Gastrocnemius medialis (tissue), 4 donors: ENCODE measurements at regions not wholly inside any gene's neighbourhood (a gene's known extent, or its start where the extent isn't known, plus 50 kb on each side); places are given as distances from the start of the nearest gene placed in this dataset.

ENCODE experiments used
- ATAC-seq, 2 donors: fragments of 150-250 bp; one replicate each; pipeline ENCODE4 v1.9.1; 2016
- DNase-seq, 2 donors: peaks; one replicate each; pipeline ENCODE4 v3.0.0-alpha.2; 2019
- H3K27ac ChIP-seq, 4 donors: fragments of 200-600 bp; sonication (generic); 1 replicate in 1 of 4; 2 replicates in 3 of 4; pipeline ENCODE4 v1.5.1; 2016 to 2018; ENCODE audit warnings: mild to moderate bottlenecking in 2 of 4, moderate library complexity in 1 of 4
- H3K27me3 ChIP-seq, 3 donors: fragments of 200-600 bp; sonication (generic) in 2 of 3; 1 replicate in 1 of 3; 2 replicates in 2 of 3; pipeline versions ENCODE4 v1.5.1 to v1.6.0; 2016 to 2019; ENCODE audit warnings: mild to moderate bottlenecking in 1 of 3, moderate library complexity in 1 of 3
- H3K36me3 ChIP-seq, 2 donors: fragments of 200-600 bp; sonication (generic) in 1 of 2; one replicate each; pipeline ENCODE4 v1.5.1; 2017 to 2018
- H3K4me1 ChIP-seq, 2 donors: fragments of 200-600 bp; sonication (generic) in 1 of 2; one replicate each; pipeline ENCODE4 v1.5.1; 2016 to 2017; ENCODE audit warnings: mild to moderate bottlenecking in 2 of 2
- H3K4me3 ChIP-seq, 4 donors: fragments of 200-600 bp; sonication (generic) in 3 of 4; 1 replicate in 1 of 4; 2 replicates in 3 of 4; pipeline ENCODE4 v1.5.1; 2016 to 2019; ENCODE audit warnings: mild to moderate bottlenecking in 2 of 4
- H3K9me3 ChIP-seq, 3 donors: fragments of 200-600 bp; sonication (generic) in 2 of 3; 1 replicate in 1 of 3; 2 replicates in 2 of 3; pipeline ENCODE4 v1.5.1; 2016 to 2019
- CTCF ChIP-seq, 5 experiments: fragments of 450-650 bp in 3 of 5; fragments of 200-600 bp in 2 of 5; sonication (generic) in 2 of 5; IDR thresholded peaks in 4 of 5; conservative IDR thresholded peaks in 1 of 5; 1 replicate in 4 of 5; 2 replicates in 1 of 5; pipeline ENCODE4 v1.5.1; 2016 to 2019; ENCODE audit warnings: antibody characterized with exemption in 5 of 5, mild to moderate bottlenecking in 3 of 5, moderate library complexity in 3 of 5
- POLR2A ChIP-seq, 2 donors: fragments of 450-650 bp; IDR thresholded peaks; one replicate each; pipeline ENCODE4 v1.6.1; 2017; ENCODE audit warnings: antibody characterized with exemption in 2 of 2, mild to moderate bottlenecking in 2 of 2, moderate library complexity in 2 of 2
- in situ Hi-C, 4 donors: fragments of 200-750 bp; cut with MboI; loops; one replicate each; pipeline versions ENCODE4 v1.15.0 to v1.8.0; 2017; ENCODE audit warnings: low sequenced_read_pairs in 4 of 4
- intact Hi-C: fragments of 100-400 bp; cut with DNase I; formaldehyde crosslinking; loops from one replicate; pipeline ENCODE4 v1.15.1; 2023; ENCODE audit warnings: low total_unique reads

- Histone ChIP-seq H3K27me3 (no peaks in the 10 kb centered on the region), H3K36me3 (no peaks in the 10 kb centered on the region), H3K9me3 (no peaks in the 10 kb centered on the region), H3K27ac (no peak overlapping the region), H3K4me1 (no peaks in the 10 kb centered on the region), H3K4me3 (no peak overlapping the region)
- DNase-seq (no peak), ATAC-seq (no peak)
- in situ Hi-C loops: no loop called here
- intact Hi-C loops: no loop called here
- no peak for TF ChIP-seq CTCF (IDR thresholded peaks at IDR 0.05 in 4 of 5, conservative IDR thresholded peaks at IDR 0.05 in 1 of 5)
- no peak for TF ChIP-seq POLR2A (IDR thresholded peaks at IDR 0.05)
Measured at GRCh38 chr11:127182586-127183203, 182.1 kb upstream of the KIRREL3 start.

- Histone ChIP-seq H3K9me3 (no peaks in the 10 kb centered on the region), H3K36me3 (no peaks in the 10 kb centered on the region), H3K27ac (no peak overlapping the region), H3K4me3 (no peak overlapping the region), H3K27me3 (no peaks in the 10 kb centered on the region), H3K4me1 (no peaks in the 10 kb centered on the region)
- no peak for TF ChIP-seq POLR2A (IDR thresholded peaks at IDR 0.05)
- TF ChIP-seq CTCF (IDR thresholded peaks at IDR 0.05 in 4 of 5, conservative IDR thresholded peaks at IDR 0.05 in 1 of 5): no peak
- intact Hi-C loops (no loop called here), in situ Hi-C loops (no loop called here)
- no peak for ATAC-seq
- no peak for DNase-seq
Measured at GRCh38 chr11:127157225-127157624, 156.7 kb upstream of the KIRREL3 start.

- TF ChIP-seq POLR2A (IDR thresholded peaks at IDR 0.05) (no peak), CTCF (IDR thresholded peaks at IDR 0.05 in 4 of 5, conservative IDR thresholded peaks at IDR 0.05 in 1 of 5) (no peak)
Measured at GRCh38 chr11:127149410-127149809, 148.8 kb upstream of the KIRREL3 start.

GRCh38 chr11:127143251-127143650 lies 142.7 kb upstream of the KIRREL3 start:
- H3K4me1 ChIP-seq: no peaks in the 10 kb centered on the region
- in situ Hi-C loops: no loop called here
- H3K36me3 ChIP-seq: no peaks in the 10 kb centered on the region
- DNase-seq: no peak
- H3K27ac ChIP-seq: no peak overlapping the region
- intact Hi-C loops: no loop called here
- no peak for ATAC-seq
- H3K4me3 ChIP-seq: no peak overlapping the region
- H3K9me3 ChIP-seq: no peaks in the 10 kb centered on the region
- TF ChIP-seq POLR2A (IDR thresholded peaks at IDR 0.05) (no peak), CTCF (IDR thresholded peaks at IDR 0.05 in 4 of 5, conservative IDR thresholded peaks at IDR 0.05 in 1 of 5) (no peak)
- H3K27me3 ChIP-seq: no peaks in the 10 kb centered on the region

More at GRCh38 chr11:127149410-127149809, 148.8 kb upstream of the KIRREL3 start:
- ATAC-seq (no peak), DNase-seq (no peak)
- H3K27me3 ChIP-seq: no peaks in the 10 kb centered on the region
- H3K4me3 ChIP-seq: no peak overlapping the region
- no peaks in the 10 kb centered on the region for H3K36me3 ChIP-seq
- no peaks in the 10 kb centered on the region for H3K4me1 ChIP-seq
- in situ Hi-C loops (no loop called here), intact Hi-C loops (no loop called here)
- H3K9me3 ChIP-seq: no peaks in the 10 kb centered on the region
- no peak overlapping the region for H3K27ac ChIP-seq

GRCh38 chr11:127138613-127139012 lies 138.0 kb upstream of the KIRREL3 start:
- intact Hi-C loops: no loop called here
- TF ChIP-seq POLR2A (IDR thresholded peaks at IDR 0.05) (no peak), CTCF (IDR thresholded peaks at IDR 0.05 in 4 of 5, conservative IDR thresholded peaks at IDR 0.05 in 1 of 5) (no peak)

More at GRCh38 chr11:127138613-127139012, 138.0 kb upstream of the KIRREL3 start:
- no peaks in the 10 kb centered on the region for H3K27me3 ChIP-seq
- in situ Hi-C loops: no loop called here
- ATAC-seq: no peak
- H3K27ac ChIP-seq: no peak overlapping the region
- no peaks in the 10 kb centered on the region for H3K36me3 ChIP-seq
- no peak overlapping the region for H3K4me3 ChIP-seq
- DNase-seq: no peak
- H3K9me3 ChIP-seq: no peaks in the 10 kb centered on the region
- H3K4me1 ChIP-seq: no peaks in the 10 kb centered on the region
